ENCODE measurements at regions not wholly inside any gene's neighbourhood (a gene's known extent, or its start where the extent isn't known, plus 50 kb on each side); places are given as distances from the start of the nearest gene placed in this dataset.
"Not testable (repeated sequence)": the region's sequence is repeated elsewhere in the genome, so short reads cannot be mapped to it uniquely, and the experiment has no call there.

GRCh38 chr3:67064105-67064504 lies 66.0 kb downstream of the KBTBD8 start:
- WGBS, result 76% methylated on average over 3 of the region's 3 CpGs

GRCh38 chr3:67067251-67067650 lies 69.1 kb downstream of the KBTBD8 start:
- no peak for DNase-seq (ENCODE audit: low spot score)
- Histone ChIP-seq H3K27ac (no peak overlapping the region), H3K36me3 (no peaks in the 10 kb centered on the region), H3K9me3 (no peaks in the 10 kb centered on the region), H3K27me3 (replicated peaks; ENCODE audit: insufficient read depth) (no peaks in the 10 kb centered on the region), H3K4me1 (replicated peaks) (no peaks in the 10 kb centered on the region), H3K4me3 (no peak overlapping the region)
- intact Hi-C loops (cut with DNase I), result no loop called here
- no peak for TF ChIP-seq POLR2A (IDR thresholded peaks at IDR 0.05)
- no peak for TF ChIP-seq CTCF (IDR thresholded peaks at IDR 0.05)
- TF ChIP-seq POLR2AphosphoS5 (IDR thresholded peaks at IDR 0.05), result no peak
- 70% methylated on average over 4 of the region's 4 CpGs for WGBS

More at GRCh38 chr3:67064105-67064504, 66.0 kb downstream of the KBTBD8 start:
- H3K4me3 ChIP-seq, result no peak overlapping the region
- no peak overlapping the region for H3K27ac ChIP-seq
- TF ChIP-seq POLR2A (IDR thresholded peaks at IDR 0.05) (no peak), POLR2AphosphoS5 (IDR thresholded peaks at IDR 0.05) (no peak), CTCF (IDR thresholded peaks at IDR 0.05) (no peak)
- H3K4me1 ChIP-seq (replicated peaks), result no peaks in the 10 kb centered on the region
- no peaks in the 10 kb centered on the region for H3K27me3 ChIP-seq (replicated peaks; ENCODE audit: insufficient read depth)
- intact Hi-C loops (cut with DNase I), result no loop called here
- no peaks in the 10 kb centered on the region for H3K36me3 ChIP-seq
- no peak for DNase-seq (ENCODE audit: low spot score)
- H3K9me3 ChIP-seq, result no peaks in the 10 kb centered on the region

- H3K9me3 ChIP-seq; H3K27me3 ChIP-seq (replicated peaks; ENCODE audit: insufficient read depth); H3K36me3 ChIP-seq; H3K27ac ChIP-seq; intact Hi-C loops (cut with DNase I); H3K4me3 ChIP-seq; DNase-seq (ENCODE audit: low spot score); H3K4me1 ChIP-seq (replicated peaks): not testable (repeated sequence)
- 96% methylated on average over 2 of the region's 2 CpGs for WGBS
Observed at GRCh38 chr3:67072640-67073039, 74.5 kb downstream of the KBTBD8 start.

GRCh38 chr3:67073812-67074211 lies 75.7 kb downstream of the KBTBD8 start:
- H3K4me1 ChIP-seq (replicated peaks), result no peaks in the 10 kb centered on the region
- WGBS, result 90% methylated on average over 1 of the region's 1 CpG
- no peak overlapping the region for H3K4me3 ChIP-seq
- H3K36me3 ChIP-seq, result no peaks in the 10 kb centered on the region
- DNase-seq (ENCODE audit: low spot score), result no peak
- no peak overlapping the region for H3K27ac ChIP-seq
- no peaks in the 10 kb centered on the region for H3K9me3 ChIP-seq
- intact Hi-C loops (cut with DNase I), result no loop called here
- no peak for TF ChIP-seq CTCF (IDR thresholded peaks at IDR 0.05)
- no peak for TF ChIP-seq POLR2AphosphoS5 (IDR thresholded peaks at IDR 0.05)
- no peak for TF ChIP-seq POLR2A (IDR thresholded peaks at IDR 0.05)
- no peaks in the 10 kb centered on the region for H3K27me3 ChIP-seq (replicated peaks; ENCODE audit: insufficient read depth)

- H3K9me3 ChIP-seq, result no peaks in the 10 kb centered on the region
- WGBS, result 34% methylated on average over 2 of the region's 2 CpGs
Observed at GRCh38 chr3:67075295-67075694, 77.2 kb downstream of the KBTBD8 start.

More at GRCh38 chr3:67075295-67075694, 77.2 kb downstream of the KBTBD8 start:
- H3K36me3 ChIP-seq, result no peaks in the 10 kb centered on the region
- TF ChIP-seq POLR2A (IDR thresholded peaks at IDR 0.05) (no peak), POLR2AphosphoS5 (IDR thresholded peaks at IDR 0.05) (no peak), CTCF (IDR thresholded peaks at IDR 0.05) (no peak)
- intact Hi-C loops (cut with DNase I), result no loop called here
- H3K27me3 ChIP-seq (replicated peaks; ENCODE audit: insufficient read depth), result no peaks in the 10 kb centered on the region
- no peak for DNase-seq (ENCODE audit: low spot score)
- H3K4me3 ChIP-seq, result no peak overlapping the region
- no peak overlapping the region for H3K27ac ChIP-seq
- no peaks in the 10 kb centered on the region for H3K4me1 ChIP-seq (replicated peaks)
